NCI-H128 (cell line): ENCODE measurements at regions not wholly inside any gene's neighbourhood (a gene's known extent, or its start where the extent isn't known, plus 50 kb on each side); places are given as distances from the start of the nearest gene placed in this dataset.
"Not testable (repeated sequence)": the region's sequence is repeated elsewhere in the genome, so short reads cannot be mapped to it uniquely, and the experiment has no call there.

Experiments
- DNase-seq: peaks from one replicate; lab custom pipeline; 2025; ENCODE audit not compliant: unreplicated experiment; lab: John Stamatoyannopoulos, UW

DNA sequence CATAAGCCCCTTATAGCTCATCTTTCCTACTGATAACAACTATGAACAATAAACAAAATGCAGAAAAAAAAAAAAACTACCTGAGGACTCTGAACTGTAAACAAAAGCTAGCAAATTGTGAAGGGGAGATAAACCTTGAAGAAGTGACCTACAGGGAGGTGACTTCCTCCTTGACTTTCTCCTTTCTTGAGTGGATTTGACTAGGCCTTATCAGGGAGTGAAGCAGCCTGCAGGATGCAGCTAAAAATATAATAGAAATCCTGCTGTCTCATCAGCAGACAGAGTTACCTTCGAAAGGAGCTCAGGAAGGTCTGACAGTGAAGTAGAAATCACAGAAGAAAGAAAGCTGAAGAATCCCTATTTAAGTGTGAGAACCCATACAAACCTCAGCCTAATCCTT lies 322.0 kb upstream of the HTR1E start:
- no peak for DNase-seq

- no peak for DNase-seq
Observed at GRCh38 chr6:86609549-86610388, 327.6 kb upstream of the HTR1E start.

DNA sequence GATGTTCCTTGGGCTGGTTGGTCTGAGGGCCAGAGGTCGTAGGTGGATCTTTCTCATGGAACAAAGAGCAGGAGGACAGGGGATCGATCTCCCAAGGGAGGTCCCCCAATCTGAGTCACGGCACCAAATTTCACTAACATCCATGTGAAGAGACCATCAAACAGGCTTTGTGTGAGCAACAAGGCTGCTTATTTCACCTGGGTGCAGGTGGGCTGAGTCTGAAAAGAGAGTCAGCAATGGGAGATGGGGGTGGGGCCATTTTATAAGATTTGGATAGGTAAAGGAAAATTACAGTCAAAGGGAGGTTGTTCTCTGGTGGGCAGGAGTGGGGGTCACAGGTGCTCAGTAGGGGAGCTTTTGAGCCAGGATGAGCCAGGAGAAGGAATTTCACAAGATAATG lies 334.0 kb upstream of the HTR1E start:
- DNase-seq: not testable (repeated sequence)

- DNase-seq: not testable (repeated sequence)
Observed at GRCh38 chr6:86602093-86602492, 335.2 kb upstream of the HTR1E start.

- DNase-seq: not testable (repeated sequence)
Observed at GRCh38 chr6:86598969-86599368, 338.4 kb upstream of the HTR1E start.

GRCh38 chr6:86595641-86596040 lies 341.7 kb upstream of the HTR1E start:
- DNase-seq: no peak

DNA sequence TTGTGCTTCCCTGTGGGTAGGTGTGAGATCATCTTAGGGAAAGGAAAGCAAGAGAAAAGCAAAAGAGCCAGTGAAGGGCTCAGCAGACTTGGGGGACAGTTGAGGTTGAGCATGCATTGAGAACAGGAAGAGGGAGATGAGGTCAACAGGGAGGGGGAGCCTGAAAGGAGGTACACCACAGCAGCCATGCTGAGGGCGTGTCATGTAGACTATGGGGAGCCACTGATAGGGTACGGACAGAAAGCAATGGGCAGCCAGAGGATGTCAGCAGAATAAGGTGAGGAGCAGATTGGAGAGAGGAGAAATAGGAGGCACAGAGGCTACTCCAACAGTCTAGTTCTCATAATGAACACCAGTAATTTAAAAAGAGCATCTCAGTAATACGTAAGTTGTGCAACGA lies 351.1 kb upstream of the HTR1E start:
- no peak for DNase-seq

- DNase-seq: no peak
Observed at GRCh38 chr6:86581833-86582232, 355.5 kb upstream of the HTR1E start.

- no peak for DNase-seq
Observed at GRCh38 chr6:86563197-86563596, 374.1 kb upstream of the HTR1E start.

- DNase-seq: no peak
Observed at GRCh38 chr6:86558318-86558717, 379.0 kb upstream of the HTR1E start.

DNA sequence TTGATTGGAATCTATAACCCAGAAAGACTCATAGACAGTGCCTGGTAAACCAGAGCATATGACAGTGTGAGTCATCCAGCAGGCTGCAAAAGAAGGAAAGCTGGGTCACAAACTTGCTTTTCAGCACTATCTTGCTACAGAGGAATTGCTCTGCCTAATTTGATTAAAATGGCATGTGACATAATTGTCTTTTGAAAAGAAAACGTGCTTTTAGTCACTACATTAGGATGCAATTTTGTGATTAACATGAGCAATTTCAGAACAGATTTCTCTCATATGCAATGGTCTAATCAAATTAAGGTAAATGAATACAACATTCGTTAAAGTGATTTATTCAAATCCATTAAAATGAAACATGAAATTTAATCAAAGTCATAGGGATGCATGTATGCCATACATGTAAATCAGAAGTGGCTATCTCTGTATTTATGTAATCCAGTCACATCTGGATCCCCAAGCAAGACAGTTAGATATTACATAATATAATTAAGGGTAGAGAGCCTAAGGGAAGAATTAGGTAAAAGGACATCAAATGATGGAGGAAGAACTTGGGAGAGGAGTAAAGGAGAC lies 400.0 kb upstream of the HTR1E start:
- DNase-seq: no peak

- DNase-seq: no peak
Observed at GRCh38 chr6:86536121-86536520, 401.2 kb upstream of the HTR1E start.

DNA sequence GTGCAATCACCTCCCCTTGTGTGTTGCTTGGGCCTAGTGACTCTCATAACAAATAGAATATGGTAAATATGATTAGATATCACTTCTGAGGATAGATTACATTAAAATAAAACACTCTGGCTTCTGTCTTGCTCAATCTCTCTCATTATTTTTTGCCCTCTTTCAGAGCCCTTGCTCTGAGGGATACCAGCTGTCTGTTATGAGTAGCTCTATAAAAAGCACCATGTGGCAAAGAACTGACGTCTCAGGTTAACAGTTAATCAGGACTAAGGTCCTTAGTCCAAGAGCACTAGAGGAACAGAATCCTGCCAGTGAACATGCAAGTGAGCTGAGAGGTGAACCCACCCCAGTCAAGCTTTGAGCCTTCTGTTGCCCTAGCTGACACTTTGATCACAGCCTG lies 402.2 kb upstream of the HTR1E start:
- no peak for DNase-seq

- no peak for DNase-seq
Observed at GRCh38 chr6:86529635-86530034, 407.7 kb upstream of the HTR1E start.

DNA sequence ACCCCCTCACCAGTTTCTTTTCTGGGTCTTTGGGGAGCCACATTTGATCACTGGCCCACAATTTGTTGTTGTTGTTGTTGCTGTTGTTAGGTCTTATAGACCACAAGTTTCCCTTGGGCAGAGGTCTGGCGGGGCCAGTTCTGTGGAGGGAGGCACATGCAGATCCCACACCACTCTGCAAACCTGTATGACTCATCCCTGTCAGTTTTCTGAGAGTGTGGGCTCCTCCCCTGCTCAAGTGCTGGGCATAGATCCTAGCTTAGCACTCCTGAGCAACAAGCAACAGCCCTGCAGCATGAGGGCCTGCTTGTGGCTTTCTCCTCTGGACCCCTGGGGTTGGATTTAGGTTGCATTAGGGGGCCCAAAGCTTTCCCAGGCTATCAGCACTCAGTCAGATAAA lies 411.1 kb upstream of the HTR1E start:
- no peak for DNase-seq

GRCh38 chr6:86516087-86516486 lies 421.2 kb upstream of the HTR1E start:
- DNase-seq: no peak

GRCh38 chr6:86511962-86512361 lies 425.4 kb upstream of the HTR1E start:
- no peak for DNase-seq

DNA sequence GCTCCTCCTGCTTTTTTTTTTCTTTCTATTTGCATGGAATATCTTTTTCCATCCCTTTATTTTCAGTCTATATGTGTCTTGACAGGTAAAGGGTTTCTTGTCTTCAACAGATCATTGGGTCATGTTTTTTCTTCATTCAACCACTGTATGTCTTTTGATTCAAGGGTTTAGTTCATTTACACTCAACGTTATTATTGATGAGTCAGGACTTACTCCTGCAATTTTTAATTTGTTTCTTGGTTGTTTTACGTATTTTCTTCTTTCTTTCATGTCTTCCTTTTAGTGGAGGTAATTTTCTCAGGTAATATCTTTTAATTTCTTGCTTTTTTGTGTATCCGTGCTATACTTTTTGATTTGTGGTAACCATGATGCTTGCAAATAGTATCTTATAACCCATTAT lies 429.1 kb upstream of the HTR1E start:
- no peak for DNase-seq

DNA sequence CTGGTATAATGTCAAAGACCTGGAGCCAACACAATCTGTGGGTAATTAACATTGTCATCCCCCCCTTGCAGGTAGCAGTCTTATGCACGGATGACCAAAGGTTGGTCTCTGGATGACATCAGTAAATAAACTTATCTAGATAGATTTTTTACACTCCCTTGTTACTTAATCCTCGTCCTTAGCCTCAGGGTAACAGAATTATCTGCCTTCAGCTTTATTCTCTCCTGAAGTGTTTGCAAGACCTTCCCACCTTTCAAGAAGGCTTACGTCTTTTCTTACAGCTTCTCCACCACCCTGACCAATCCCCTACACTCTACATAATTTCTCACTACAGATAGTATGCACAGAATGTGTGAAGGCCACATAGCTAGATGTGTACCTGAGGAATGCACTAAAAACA lies 434.8 kb upstream of the HTR1E start:
- no peak for DNase-seq

DNA sequence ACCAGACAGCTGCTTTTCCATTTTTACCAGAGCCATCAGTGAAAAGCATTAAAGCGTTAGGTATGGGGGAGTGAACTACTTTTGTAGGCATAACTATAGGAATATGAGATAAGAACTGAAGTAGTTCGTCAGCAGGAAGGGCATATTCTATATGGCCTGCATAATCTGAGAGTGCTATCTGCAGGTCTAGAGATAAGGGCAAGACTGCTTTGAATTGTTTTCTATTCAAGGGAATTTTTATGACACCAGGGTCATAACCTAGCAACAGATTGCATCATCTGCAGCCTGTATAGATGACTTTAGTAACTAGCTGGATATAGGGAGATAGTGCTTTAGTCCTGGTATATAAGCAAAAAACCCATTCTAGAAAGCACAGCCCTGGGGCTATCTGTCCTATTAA lies 437.3 kb upstream of the HTR1E start:
- no peak for DNase-seq

DNA sequence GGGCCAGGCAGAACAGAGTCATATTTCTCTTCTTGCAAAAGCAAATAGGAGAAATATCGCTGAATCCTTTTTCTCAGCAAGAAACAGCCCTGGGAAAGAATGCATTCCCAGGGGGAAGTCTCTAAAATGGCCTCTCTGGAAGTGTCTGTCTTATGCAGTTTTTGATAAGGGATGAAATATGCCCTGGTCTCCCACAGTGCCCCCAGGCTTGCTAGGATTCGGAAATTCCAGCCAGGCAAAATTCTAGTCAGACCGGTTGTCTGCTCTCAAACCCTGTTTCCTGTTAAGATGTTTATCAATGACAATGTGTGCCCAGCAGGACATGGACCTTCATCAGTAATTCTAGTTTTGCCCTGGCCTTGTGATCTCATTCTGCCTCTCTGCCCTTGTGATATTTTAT lies 448.3 kb upstream of the HTR1E start:
- DNase-seq: not testable (repeated sequence)

DNA sequence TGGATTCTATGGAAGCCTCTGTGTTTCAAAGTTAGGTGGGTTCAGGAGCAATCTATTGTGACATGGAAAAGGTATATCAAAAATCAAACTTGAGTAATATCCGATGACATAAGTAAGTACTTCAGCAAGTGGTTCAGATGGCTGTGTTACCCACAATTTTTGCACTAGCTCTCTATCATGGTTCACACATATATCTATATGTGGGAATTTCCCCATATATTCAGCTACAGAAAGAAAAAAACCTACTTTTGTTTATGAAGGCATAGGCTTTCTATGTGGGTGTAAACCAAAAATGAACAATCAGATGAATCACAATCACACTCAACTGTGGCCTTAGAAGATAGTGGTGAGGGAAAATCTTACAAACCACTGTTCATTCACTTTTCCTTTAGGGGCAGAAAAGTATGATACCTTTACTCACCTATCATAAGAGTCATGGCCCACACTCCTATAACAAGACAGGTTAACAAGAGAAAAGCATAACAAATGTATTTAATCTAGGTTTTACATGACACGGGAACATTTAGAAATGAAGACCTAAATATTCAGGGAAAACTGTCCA lies 449.6 kb upstream of the HTR1E start:
- DNase-seq: no peak
